IMR-90 (cell line): ENCODE measurements at regions not wholly inside any gene's neighbourhood (a gene's known extent, or its start where the extent isn't known, plus 50 kb on each side); places are given as distances from the start of the nearest gene placed in this dataset.
A peak's percentile ranks its signal among the peaks of the same experiment; 100 is the strongest.

ENCODE experiments used
- ATAC-seq: fragments of 200-7000 bp; cut with Tn5 transposase; 2 replicates; pipeline ENCODE4 v1.9.1; 2020; ENCODE audit warnings: low read depth, mild to moderate bottlenecking, moderate library complexity
- BruUV-seq: library from RNA; stranded (reverse); fragments of 400-500 nt; replicated peaks from 2 replicates; lab custom pipeline; 2021; lab: Mats Ljungman, UMichigan
- CTCF ChIA-PET: fragments of 300-600 bp; formaldehyde crosslinking; extraction: SDS; loops from one replicate; lab custom pipeline; 2021; ENCODE audit warnings: antibody characterized with exemption; lab: Yijun Ruan, JAX
- POLR2A ChIA-PET: fragments of 300-600 bp; sonication (Branson Sonifier 250); formaldehyde crosslinking; loops from one replicate; lab custom pipeline; 2022; ENCODE audit warnings: antibody characterized with exemption; ENCODE audit not compliant: unreplicated experiment; lab: Charles Lee
- DNase-seq: peaks from one replicate; pipeline ENCODE4 v3.0.0; 2013
- H2AFZ ChIP-seq: replicated peaks from 2 replicates; pipeline ENCODE3; 2013; ENCODE audit warnings: low read length, mild to moderate bottlenecking; ENCODE audit not compliant: poor library complexity
- H2AK5ac ChIP-seq: 2 replicates; pipeline ENCODE4 v1.6.1; 2013; ENCODE audit warnings: low read depth, low read length, inconsistent platforms
- H2AK9ac ChIP-seq: replicated peaks from 2 replicates; pipeline ENCODE3; 2013; ENCODE audit warnings: mild to moderate bottlenecking, low read depth, low read length, moderate library complexity; ENCODE audit not compliant: poor library complexity
- H2BK120ac ChIP-seq: 2 replicates; pipeline ENCODE4 v1.6.1; 2013; ENCODE audit warnings: low read depth, low read length, inconsistent platforms
- H2BK15ac ChIP-seq: 3 replicates; pipeline ENCODE4 v1.6.1; 2013; ENCODE audit warnings: low read depth, low read length, inconsistent platforms
- H2BK20ac ChIP-seq: 2 replicates; pipeline ENCODE4 v1.6.1; 2013; ENCODE audit warnings: low read depth, mild to moderate bottlenecking, inconsistent platforms, low read length, moderate library complexity
- H2BK5ac ChIP-seq: 2 replicates; pipeline ENCODE4 v1.6.1; 2013; ENCODE audit warnings: mild to moderate bottlenecking, low read depth, low read length, inconsistent platforms; ENCODE audit not compliant: poor library complexity, severe bottlenecking
- H3K14ac ChIP-seq: replicated peaks from 2 replicates; pipeline ENCODE4 v1.6.1; 2013; ENCODE audit warnings: low read depth, low read length, inconsistent platforms
- H3K18ac ChIP-seq: 2 replicates; pipeline ENCODE4 v1.6.1; 2013; ENCODE audit warnings: low read depth, low read length, control low read depth
- H3K23ac ChIP-seq: 2 replicates; pipeline ENCODE4 v1.6.1; 2013; ENCODE audit warnings: low read depth, low read length, inconsistent platforms
- H3K27ac ChIP-seq: 2 replicates; pipeline ENCODE4 v1.5.1; 2013; ENCODE audit warnings: mild to moderate bottlenecking, control low read depth, low read length; ENCODE audit not compliant: insufficient read depth
- H3K27me3 ChIP-seq: 2 replicates; pipeline ENCODE4 v1.6.1; 2013; ENCODE audit warnings: low read length; ENCODE audit not compliant: control insufficient read depth, insufficient read depth
- H3K36me3 ChIP-seq: 2 replicates; pipeline ENCODE4 v1.6.1; 2013; ENCODE audit warnings: low read length, mixed read lengths; ENCODE audit not compliant: control insufficient read depth, insufficient read depth
- H3K4ac ChIP-seq: 2 replicates; pipeline ENCODE4 v1.6.1; 2013; ENCODE audit warnings: low read depth, low read length, inconsistent platforms
- H3K4me1 ChIP-seq: 2 replicates; pipeline ENCODE4 v1.6.1; 2013; ENCODE audit warnings: low read length, mixed read lengths; ENCODE audit not compliant: control insufficient read depth, insufficient read depth
- H3K4me2 ChIP-seq: 2 replicates; pipeline ENCODE4 v1.6.1; 2013; ENCODE audit warnings: low read depth, mild to moderate bottlenecking, control low read depth, low read length, moderate library complexity
- H3K4me3 ChIP-seq: 2 replicates; pipeline ENCODE4 v1.5.1; 2013; ENCODE audit warnings: low read depth, mild to moderate bottlenecking, control low read depth, low read length, moderate library complexity; ENCODE audit not compliant: insufficient read depth
- H3K56ac ChIP-seq: 2 replicates; pipeline ENCODE4 v1.6.1; 2013; ENCODE audit warnings: low read length, inconsistent platforms; ENCODE audit not compliant: insufficient read depth; ENCODE audit errors: extremely low read depth
- H3K79me1 ChIP-seq, 2 experiments: 2 replicates each; pipeline ENCODE4 v1.6.1; 2013; ENCODE audit warnings: low read length in 2 of 2, inconsistent platforms in 1 of 2, low read depth in 1 of 2
- H3K9ac ChIP-seq: 2 replicates; pipeline ENCODE4 v1.6.1; 2013; ENCODE audit warnings: low read depth, low read length, control low read depth
- H3K9me1 ChIP-seq: 2 replicates; pipeline ENCODE4 v1.6.1; 2013; ENCODE audit warnings: low read length, inconsistent platforms; ENCODE audit not compliant: insufficient read depth
- H3K9me3 ChIP-seq: 2 replicates; pipeline ENCODE4 v1.6.1; 2013; ENCODE audit warnings: low read length; ENCODE audit not compliant: control insufficient read depth, insufficient read depth
- H4K20me1 ChIP-seq: 2 replicates; pipeline ENCODE4 v1.6.1; 2013; ENCODE audit warnings: low read length, inconsistent platforms; ENCODE audit not compliant: insufficient read depth
- H4K5ac ChIP-seq: 2 replicates; pipeline ENCODE4 v1.6.1; 2013; ENCODE audit warnings: mild to moderate bottlenecking, low read depth, low read length, control low read depth
- H4K8ac ChIP-seq, 2 experiments: 2 replicates each; pipeline ENCODE4 v1.6.1; 2013; ENCODE audit warnings: low read depth in 2 of 2, low read length in 2 of 2, control low read depth in 1 of 2, inconsistent platforms in 1 of 2
- H4K91ac ChIP-seq: 2 replicates; pipeline ENCODE4 v1.6.1; 2013; ENCODE audit warnings: low read depth, low read length, inconsistent platforms; ENCODE audit not compliant: insufficient read depth
- CEBPB ChIP-seq: IDR thresholded peaks from 2 replicates; pipeline ENCODE4 v1.6.1; 2012; ENCODE audit warnings: low read depth, low read length, improper control_type of control experiment
- MXI1 ChIP-seq: IDR thresholded peaks from 2 replicates; pipeline ENCODE4 v1.6.1; 2012; ENCODE audit warnings: low read depth, mild to moderate bottlenecking, low read length, moderate library complexity, borderline replicate concordance
- RFX5 ChIP-seq: IDR thresholded peaks from 2 replicates; pipeline ENCODE4 v1.8.0; 2012; ENCODE audit warnings: low read depth, mild to moderate bottlenecking, low read length, moderate library complexity
- WGBS, 2 experiments: methylation state at CpG; one replicate each; pipeline versions ENCODE4 v1.1.5 to v1.1.7; 2013; ENCODE audit warnings: missing lambda C conversion rate in 2 of 2; ENCODE audit not compliant: insufficient read length in 1 of 2; ENCODE audit errors: extremely low coverage in 2 of 2; 5-methylcytosine and 5-hydroxymethylcytosine counted together
- dilution Hi-C: fragments of 300-500 bp; cut with HindIII; formaldehyde crosslinking; loops from one replicate; pipeline ENCODE4 v1.14.3; 2018; ENCODE audit warnings: low sequenced_read_pairs; ENCODE audit not compliant: unreplicated experiment
- in situ Hi-C: fragments of 300-500 bp; cut with MboI; formaldehyde crosslinking; loops from 3 replicates; pipeline ENCODE4 v1.14.3; 2019; ENCODE audit warnings: low sequenced_read_pairs, inconsistent platforms, mixed read lengths
- intact Hi-C: fragments of 100-400 bp; cut with micrococcal nuclease; formaldehyde crosslinking; loops from 2 replicates; pipeline ENCODE4 v1.10.0; 2022

DNA sequence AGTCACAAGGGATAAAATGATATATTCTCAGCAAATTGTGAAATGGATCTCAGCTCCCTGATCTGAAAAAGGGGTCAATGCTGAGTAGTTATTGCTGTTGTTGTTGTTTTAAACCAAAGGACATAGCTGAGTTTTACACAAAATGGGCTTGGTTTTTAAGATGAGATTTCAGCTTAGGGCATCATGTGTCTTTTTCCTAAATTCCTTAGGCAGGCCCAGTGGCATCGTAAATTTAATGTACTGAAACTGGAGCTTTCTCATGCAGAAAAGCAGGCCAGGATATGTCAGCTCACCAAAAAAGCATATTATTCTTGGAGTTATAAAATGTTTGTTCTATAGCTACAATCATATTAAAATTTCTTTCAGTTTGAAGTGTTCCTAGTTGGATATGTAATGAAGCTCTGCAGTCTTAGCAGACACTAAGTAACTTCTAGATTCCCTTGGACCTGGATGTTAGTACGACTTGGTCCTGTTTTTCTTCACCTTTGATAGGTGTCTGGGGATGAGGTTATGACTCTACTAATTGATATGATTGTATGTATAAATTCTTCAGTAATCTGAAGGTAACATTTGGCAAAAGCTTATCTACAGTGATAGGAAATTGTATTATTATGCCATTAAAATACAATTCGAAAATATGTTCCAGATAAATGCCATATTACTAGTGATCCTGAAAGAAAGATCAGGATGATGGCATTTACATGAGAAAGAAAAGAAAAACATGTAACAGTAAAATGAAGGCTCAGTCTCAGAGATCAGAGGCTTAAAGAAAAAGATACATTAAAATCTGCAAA is 663.3 kb downstream of the RFPL4B start:
- intact Hi-C loops, result loop anchor here (5.0 to 10.0 kb wide), 2 partner anchors 104 to 133 kb away; no protein-coding TSS in a partner anchor
- TF ChIP-seq RFX5, result no peak
- no peak for TF ChIP-seq CEBPB
- no peak for TF ChIP-seq MXI1
- no peaks in the 10 kb centered on the region for H3K27me3 ChIP-seq

More for the DNA sequence above, 663.3 kb downstream of the RFPL4B start:
- H4K91ac ChIP-seq, result no peak overlapping the region
- H3K4me2 ChIP-seq, result no peak overlapping the region
- no peaks in the 10 kb centered on the region for H4K20me1 ChIP-seq
- no peak overlapping the region for H2AK5ac ChIP-seq
- no peaks in the 10 kb centered on the region for H3K9me1 ChIP-seq
- H4K8ac ChIP-seq, result 0 out of 4 replicates have a peak overlapping the region, but pooled peaks of 1 of the 2 experiments have one; percentile 25
- no peak overlapping the region; the same call in 1 of the 2 replicates for H3K14ac ChIP-seq
- no peaks in the 10 kb centered on the region for H3K79me1 ChIP-seq
- no peaks in the 10 kb centered on the region for H3K9me3 ChIP-seq
- no peak overlapping the region for H4K5ac ChIP-seq
- H2BK5ac ChIP-seq, result peak overlapping the region; percentile 26
- no peak for DNase-seq
- peak overlapping the region; percentile 5; the same call in 1 of the 3 replicates for H2BK15ac ChIP-seq
- no peak overlapping the region for H3K23ac ChIP-seq
- no peak overlapping the region for H3K27ac ChIP-seq
- H3K36me3 ChIP-seq, result no peaks in the 10 kb centered on the region
- dilution Hi-C loops (no loop called here), in situ Hi-C loops (no loop called here)
- H3K56ac ChIP-seq, result no peak overlapping the region
- no peak overlapping the region for H2AFZ ChIP-seq
- peak overlapping the region; percentile 5; the same call in 1 of the 2 replicates for H3K18ac ChIP-seq
- no peak overlapping the region for H3K4me3 ChIP-seq
- H2AK9ac ChIP-seq, result no peak overlapping the region
- ATAC-seq, result no peak
- H3K4me1 ChIP-seq, result peaks cover 2% of the 10 kb centered on the region; the same call in 1 of the 2 replicates
- no TSS peak for BruUV-seq
- no CpG with 5 or more reads among the region's 3 CpGs for WGBS, 2 experiments
- ChIA-PET POLR2A (no interaction called here), CTCF (no interaction called here)
- H3K9ac ChIP-seq, result no peak overlapping the region
- no peak overlapping the region for H3K4ac ChIP-seq
- H2BK120ac ChIP-seq, result peak overlapping the region; percentile 19; the same call in 1 of the 2 replicates
- peak overlapping the region; percentile 57 for H2BK20ac ChIP-seq
